SK-N-DZ (cell line): ENCODE measurements at regions not wholly inside any gene's neighbourhood (a gene's known extent, or its start where the extent isn't known, plus 50 kb on each side); places are given as distances from the start of the nearest gene placed in this dataset.

Experiments used
- DNase-seq: peaks from one replicate; pipeline ENCODE4 v3.0.0-alpha.2; 2015; ENCODE audit warnings: low spot score

GRCh38 chr1:199778324-199778955, 249.1 kb upstream of the NR5A2 start:
- DNase-seq, result peak; percentile 12

GRCh38 chr1:199780091-199780490, 247.4 kb upstream of the NR5A2 start:
- no peak for DNase-seq

GRCh38 chr1:199780948-199781670, 246.4 kb upstream of the NR5A2 start:
- DNase-seq, result no peak

- no peak for DNase-seq
Observed at GRCh38 chr1:199784138-199784895, 243.2 kb upstream of the NR5A2 start.

- no peak for DNase-seq
Observed at GRCh38 chr1:199786695-199787094, 240.8 kb upstream of the NR5A2 start.

- no peak for DNase-seq
Observed at GRCh38 chr1:199789141-199789540, 238.4 kb upstream of the NR5A2 start.

- DNase-seq, result no peak
Observed at GRCh38 chr1:199791495-199791894, 236.0 kb upstream of the NR5A2 start.

- no peak for DNase-seq
Observed at GRCh38 chr1:199792874-199793273, 234.6 kb upstream of the NR5A2 start.

- no peak for DNase-seq
Observed at GRCh38 chr1:199794105-199794863, 233.2 kb upstream of the NR5A2 start.

- DNase-seq, result no peak
Observed at GRCh38 chr1:199799116-199799515, 228.4 kb upstream of the NR5A2 start.

- no peak for DNase-seq
Observed at GRCh38 chr1:199804526-199804925, 223.0 kb upstream of the NR5A2 start.

- DNase-seq, result no peak
Observed at GRCh38 chr1:199808110-199808870, 219.2 kb upstream of the NR5A2 start.

- DNase-seq, result no peak
Observed at GRCh38 chr1:199809311-199809710, 218.2 kb upstream of the NR5A2 start.

- DNase-seq, result no peak
Observed at GRCh38 chr1:199811163-199811562, 216.3 kb upstream of the NR5A2 start.

- no peak for DNase-seq
Observed at GRCh38 chr1:199813198-199813597, 214.3 kb upstream of the NR5A2 start.

GRCh38 chr1:199815947-199816346, 211.6 kb upstream of the NR5A2 start:
- DNase-seq, result no peak

GRCh38 chr1:199817266-199817665, 210.2 kb upstream of the NR5A2 start:
- DNase-seq, result no peak

GRCh38 chr1:199821029-199821779, 206.3 kb upstream of the NR5A2 start:
- DNase-seq, result no peak

- no peak for DNase-seq
Observed at GRCh38 chr1:199832451-199832850, 195.1 kb upstream of the NR5A2 start.

GRCh38 chr1:199834711-199835110, 192.8 kb upstream of the NR5A2 start:
- DNase-seq, result no peak
